MM.1S (cell line): ENCODE measurements at regions not wholly inside any gene's neighbourhood (a gene's known extent, or its start where the extent isn't known, plus 50 kb on each side); places are given as distances from the start of the nearest gene placed in this dataset.

Experiments used
- DNase-seq: peaks from one replicate; pipeline ENCODE4 v3.0.0-alpha.2; 2015
- H2AFZ ChIP-seq: fragments of 300-600 bp; sonication (generic); 2 replicates; pipeline ENCODE4 v1.6.0; 2016; ENCODE audit warnings: antibody characterized with exemption, low read length
- H3F3A ChIP-seq: fragments of 300-600 bp; sonication (generic); 2 replicates; pipeline ENCODE4 v1.6.1; 2016; ENCODE audit warnings: mild to moderate bottlenecking, antibody characterized with exemption, low read length, moderate library complexity, mixed read lengths; ENCODE audit not compliant: insufficient read depth
- H3K27ac ChIP-seq: fragments of 300-600 bp; sonication (generic); 2 replicates; pipeline ENCODE4 v1.5.1; 2016; ENCODE audit warnings: mild to moderate bottlenecking, low read length
- H3K27me3 ChIP-seq: fragments of 300-600 bp; sonication (generic); replicated peaks from 2 replicates; pipeline ENCODE4 v1.6.0; 2016; ENCODE audit warnings: low read length; ENCODE audit not compliant: insufficient read depth
- H3K36me3 ChIP-seq: fragments of 300-600 bp; sonication (generic); replicated peaks from 2 replicates; pipeline ENCODE4 v1.6.1; 2016; ENCODE audit warnings: mild to moderate bottlenecking, low read length, mixed read lengths; ENCODE audit not compliant: insufficient read depth
- H3K4me1 ChIP-seq: fragments of 300-600 bp; sonication (generic); 2 replicates; pipeline ENCODE4 v1.6.1; 2016; ENCODE audit warnings: low read length, mixed read lengths
- H3K4me2 ChIP-seq: fragments of 300-600 bp; sonication (generic); 2 replicates; pipeline ENCODE4 v1.6.0; 2016; ENCODE audit warnings: low read depth, low read length
- H3K4me3 ChIP-seq: fragments of 300-600 bp; sonication (generic); 2 replicates; pipeline ENCODE4 v1.5.1; 2016; ENCODE audit warnings: low read length, mixed read lengths
- H3K79me2 ChIP-seq: fragments of 300-600 bp; sonication (generic); 2 replicates; pipeline ENCODE4 v1.6.1; 2016; ENCODE audit warnings: mixed run types, low read length, mixed read lengths
- H3K9ac ChIP-seq: fragments of 300-600 bp; sonication (generic); 2 replicates; pipeline ENCODE4 v1.6.1; 2016; ENCODE audit warnings: low read length, mixed read lengths
- H3K9me2 ChIP-seq: fragments of 300-600 bp; sonication (generic); replicated peaks from 2 replicates; pipeline ENCODE4 v1.6.1; 2016; ENCODE audit warnings: mild to moderate bottlenecking, low read length, mixed read lengths; ENCODE audit not compliant: insufficient read depth
- H3K9me3 ChIP-seq: fragments of 300-600 bp; sonication (generic); replicated peaks from 2 replicates; pipeline ENCODE4 v1.6.1; 2016; ENCODE audit warnings: mild to moderate bottlenecking, low read length, mixed read lengths; ENCODE audit not compliant: insufficient read depth
- H4K20me1 ChIP-seq: fragments of 300-600 bp; sonication (generic); 2 replicates; pipeline ENCODE4 v1.6.1; 2016; ENCODE audit warnings: mild to moderate bottlenecking, low read length, moderate library complexity, mixed read lengths; ENCODE audit not compliant: insufficient read depth
- EZH2 ChIP-seq: fragments of 300-600 bp; sonication (generic); optimal IDR thresholded peaks from 2 replicates; pipeline ENCODE3; 2017; ENCODE audit warnings: low read depth, mild to moderate bottlenecking, antibody characterized with exemption, low read length, mixed read lengths
- EZH2phosphoT487 ChIP-seq: fragments of 300-600 bp; sonication (generic); IDR thresholded peaks from 2 replicates; pipeline ENCODE4 v1.6.1; 2018; ENCODE audit warnings: antibody characterized with exemption, low read length
- TF ChIP-seq, protein P1 (sequence below): fragments of 300-600 bp; sonication (generic); IDR thresholded peaks from 2 replicates; pipeline ENCODE4 v1.5.1; 2016; ENCODE audit warnings: antibody characterized with exemption, low read length, mixed read lengths

DNA sequence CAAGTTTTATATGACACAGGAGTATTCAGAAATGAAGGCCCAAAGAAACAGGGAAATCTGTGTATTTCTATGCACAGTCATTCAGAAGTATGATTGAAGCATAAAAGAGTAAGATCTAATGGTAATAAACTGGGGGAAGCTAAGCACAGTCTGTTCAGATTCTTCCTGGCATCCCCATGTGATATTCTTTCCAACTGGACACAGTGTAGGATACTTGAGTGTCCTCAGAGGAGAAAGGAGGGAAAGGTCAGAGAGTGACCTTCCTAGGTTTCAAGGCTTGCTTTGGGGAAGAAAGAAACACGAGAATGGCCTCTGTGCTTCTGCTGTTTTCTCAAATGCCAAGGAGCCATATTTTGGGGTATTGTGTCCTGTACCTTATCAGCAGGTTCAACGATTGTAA lies 1798.4 kb upstream of the WWC1 start:
- Histone ChIP-seq H3K36me3 (no peaks in the 10 kb centered on the region), H3K9me2 (no peaks in the 10 kb centered on the region), H3K4me1 (no peaks in the 10 kb centered on the region), H4K20me1 (no peaks in the 10 kb centered on the region), H3K4me2 (no peak overlapping the region), H3K9ac (no peak overlapping the region), H3K9me3 (no peaks in the 10 kb centered on the region), H3K27me3 (no peaks in the 10 kb centered on the region), H3K27ac (no peak overlapping the region), H2AFZ (no peak overlapping the region), H3K4me3 (no peak overlapping the region), H3K79me2 (no peaks in the 10 kb centered on the region), H3F3A (no peaks in the 10 kb centered on the region)
- no peak for DNase-seq
- TF ChIP-seq EZH2phosphoT487 = no peak

DNA sequence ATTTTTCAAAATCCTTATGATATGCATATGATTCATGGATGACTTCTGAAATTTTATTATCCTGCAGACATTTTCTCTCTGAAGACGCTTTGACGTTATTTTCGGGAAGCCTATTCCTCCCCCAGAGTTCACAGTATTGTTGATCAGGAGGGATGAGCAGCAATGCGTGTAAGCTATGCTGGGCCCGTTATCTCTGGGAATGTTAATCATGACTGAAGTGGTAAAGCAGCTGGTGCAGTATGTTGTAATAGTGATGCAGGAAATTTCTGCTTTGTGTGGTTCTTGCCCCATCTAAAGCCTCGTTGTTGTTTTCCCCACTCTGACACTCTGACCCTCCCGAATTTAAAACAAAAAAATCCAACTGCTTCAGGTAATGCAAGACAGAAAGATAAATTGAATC lies 1797.8 kb upstream of the WWC1 start:
- Histone ChIP-seq H3K4me3 (no peak overlapping the region), H3K4me2 (no peak overlapping the region), H4K20me1 (no peaks in the 10 kb centered on the region), H3K79me2 (no peaks in the 10 kb centered on the region), H3K9ac (no peak overlapping the region), H3F3A (no peaks in the 10 kb centered on the region), H3K27ac (no peak overlapping the region), H3K4me1 (no peaks in the 10 kb centered on the region), H3K27me3 (no peaks in the 10 kb centered on the region), H3K36me3 (no peaks in the 10 kb centered on the region), H2AFZ (no peak overlapping the region), H3K9me2 (no peaks in the 10 kb centered on the region), H3K9me3 (no peaks in the 10 kb centered on the region)
- DNase-seq = no peak
- TF ChIP-seq, protein P1, sequence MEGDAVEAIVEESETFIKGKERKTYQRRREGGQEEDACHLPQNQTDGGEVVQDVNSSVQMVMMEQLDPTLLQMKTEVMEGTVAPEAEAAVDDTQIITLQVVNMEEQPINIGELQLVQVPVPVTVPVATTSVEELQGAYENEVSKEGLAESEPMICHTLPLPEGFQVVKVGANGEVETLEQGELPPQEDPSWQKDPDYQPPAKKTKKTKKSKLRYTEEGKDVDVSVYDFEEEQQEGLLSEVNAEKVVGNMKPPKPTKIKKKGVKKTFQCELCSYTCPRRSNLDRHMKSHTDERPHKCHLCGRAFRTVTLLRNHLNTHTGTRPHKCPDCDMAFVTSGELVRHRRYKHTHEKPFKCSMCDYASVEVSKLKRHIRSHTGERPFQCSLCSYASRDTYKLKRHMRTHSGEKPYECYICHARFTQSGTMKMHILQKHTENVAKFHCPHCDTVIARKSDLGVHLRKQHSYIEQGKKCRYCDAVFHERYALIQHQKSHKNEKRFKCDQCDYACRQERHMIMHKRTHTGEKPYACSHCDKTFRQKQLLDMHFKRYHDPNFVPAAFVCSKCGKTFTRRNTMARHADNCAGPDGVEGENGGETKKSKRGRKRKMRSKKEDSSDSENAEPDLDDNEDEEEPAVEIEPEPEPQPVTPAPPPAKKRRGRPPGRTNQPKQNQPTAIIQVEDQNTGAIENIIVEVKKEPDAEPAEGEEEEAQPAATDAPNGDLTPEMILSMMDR = no peak
- no peak for TF ChIP-seq EZH2
- no peak for TF ChIP-seq EZH2phosphoT487

DNA sequence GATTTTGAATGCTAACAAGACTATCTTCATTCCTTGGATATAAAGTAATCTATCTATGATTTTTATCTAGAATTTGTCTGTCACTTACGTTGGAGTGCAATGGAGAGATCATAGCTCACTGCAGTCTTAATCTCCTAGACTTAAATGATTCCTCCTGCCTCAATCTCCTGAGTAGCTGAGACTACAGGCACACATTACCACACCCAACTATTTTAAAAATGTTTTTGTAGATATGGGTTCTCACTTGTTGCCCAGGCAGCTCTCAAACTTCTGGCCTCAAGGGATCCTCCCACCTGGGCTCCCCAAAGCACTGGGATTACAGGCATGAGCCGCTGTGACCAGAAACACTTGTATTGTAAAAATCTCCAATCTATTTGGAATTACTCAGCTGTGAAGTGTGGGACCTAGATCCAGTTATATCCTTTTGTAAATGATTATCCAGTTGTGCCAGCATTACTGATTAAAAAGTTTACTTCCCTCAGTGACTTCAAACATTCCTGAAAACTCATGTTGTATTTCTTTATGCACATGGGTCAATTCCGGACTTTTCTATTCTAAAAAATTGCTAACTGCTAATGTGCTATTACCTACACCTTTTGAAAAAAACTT lies 1793.8 kb upstream of the WWC1 start:
- H3K4me1 ChIP-seq = no peaks in the 10 kb centered on the region
- no peaks in the 10 kb centered on the region for H3K27me3 ChIP-seq
- no peaks in the 10 kb centered on the region for H3K36me3 ChIP-seq
- no peak overlapping the region for H3K27ac ChIP-seq
- H3K4me3 ChIP-seq = no peak overlapping the region
- H3K9ac ChIP-seq = no peak overlapping the region
- no peaks in the 10 kb centered on the region for H3K9me3 ChIP-seq
- no peak for TF ChIP-seq EZH2phosphoT487
- TF ChIP-seq, protein P1 = no peak
- TF ChIP-seq EZH2 = no peak
- H3F3A ChIP-seq = no peaks in the 10 kb centered on the region
- H3K4me2 ChIP-seq = no peak overlapping the region
- no peaks in the 10 kb centered on the region for H4K20me1 ChIP-seq
- H3K79me2 ChIP-seq = no peaks in the 10 kb centered on the region
- no peaks in the 10 kb centered on the region for H3K9me2 ChIP-seq
- no peak overlapping the region for H2AFZ ChIP-seq
- no peak for DNase-seq

DNA sequence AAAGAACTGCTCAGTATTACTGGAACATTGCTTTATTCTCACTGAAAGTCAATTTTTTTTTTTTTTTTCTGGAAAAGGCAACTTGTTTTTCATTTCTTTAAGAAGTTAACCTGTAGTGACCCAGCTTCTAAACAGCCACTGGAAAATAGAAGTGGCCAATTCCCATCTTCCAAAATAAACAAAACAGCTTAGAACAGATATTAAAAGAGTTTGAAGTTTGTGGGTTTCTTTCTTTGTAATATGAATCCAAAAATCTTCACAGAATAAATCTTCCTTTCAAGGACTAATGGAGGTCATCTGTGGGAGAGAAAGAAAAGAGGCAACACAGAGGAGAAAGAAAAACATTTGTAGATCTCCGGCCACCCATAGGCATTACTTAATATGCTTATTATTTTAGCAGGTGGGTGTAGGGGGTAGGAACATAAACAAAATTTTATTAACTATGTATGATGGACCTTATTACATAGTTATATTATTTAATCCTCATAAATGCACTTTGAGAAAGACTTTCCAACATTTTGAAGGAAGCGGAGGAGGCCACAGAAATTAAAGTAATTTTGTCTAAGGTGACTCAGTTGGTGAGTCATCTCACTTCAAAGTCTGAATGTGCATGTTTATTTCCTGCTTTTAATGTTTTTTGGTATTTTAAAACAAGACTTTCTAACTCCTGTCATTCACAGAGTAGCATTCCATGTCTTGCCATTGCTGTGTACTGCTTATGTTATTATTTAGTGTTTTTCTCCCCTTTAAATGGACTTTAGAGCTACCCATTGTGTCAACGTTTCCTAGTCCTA lies 1791.8 kb upstream of the WWC1 start:
- no peak overlapping the region for H2AFZ ChIP-seq
- no peaks in the 10 kb centered on the region for H4K20me1 ChIP-seq
- H3K4me1 ChIP-seq = no peaks in the 10 kb centered on the region
- H3F3A ChIP-seq = no peaks in the 10 kb centered on the region
- no peak overlapping the region for H3K4me2 ChIP-seq
- no peaks in the 10 kb centered on the region for H3K9me3 ChIP-seq
- no peak overlapping the region for H3K27ac ChIP-seq
- H3K4me3 ChIP-seq = no peak overlapping the region
- TF ChIP-seq EZH2 (no peak), EZH2phosphoT487 (no peak)
- TF ChIP-seq, protein P1 = no peak
- H3K36me3 ChIP-seq = no peaks in the 10 kb centered on the region
- H3K27me3 ChIP-seq = no peaks in the 10 kb centered on the region
- no peaks in the 10 kb centered on the region for H3K79me2 ChIP-seq
- H3K9me2 ChIP-seq = no peaks in the 10 kb centered on the region
- H3K9ac ChIP-seq = no peak overlapping the region
- no peak for DNase-seq
